Tibial nerve (tissue), 4 donors: ENCODE measurements at regions not wholly inside any gene's neighbourhood (a gene's known extent, or its start where the extent isn't known, plus 50 kb on each side); places are given as distances from the start of the nearest gene placed in this dataset.

ENCODE experiments used
- DNase-seq, 2 donors: peaks; one replicate each; pipeline ENCODE4 v3.0.0-alpha.2; 2019; ENCODE audit warnings: low spot score in 2 of 2
- H3K27ac ChIP-seq, 4 donors: fragments of 200-600 bp; sonication (generic) in 3 of 4; one replicate each; pipeline ENCODE4 v1.5.1; 2017 to 2019; ENCODE audit warnings: mild to moderate bottlenecking in 1 of 4
- H3K27me3 ChIP-seq, 2 donors: fragments of 200-600 bp; sonication (generic) in 1 of 2; one replicate each; pipeline versions ENCODE4 v1.5.1 to v1.6.0; 2017 to 2019
- H3K36me3 ChIP-seq, 3 donors: fragments of 200-600 bp; sonication (generic); one replicate each; pipeline ENCODE4 v1.5.1; 2018 to 2019
- H3K4me1 ChIP-seq, 4 donors: fragments of 200-600 bp; sonication (generic) in 3 of 4; one replicate each; pipeline ENCODE4 v1.5.1; 2017 to 2019
- H3K4me3 ChIP-seq, 4 donors: fragments of 200-600 bp; sonication (generic) in 3 of 4; one replicate each; pipeline ENCODE4 v1.5.1; 2017 to 2019; ENCODE audit warnings: mild to moderate bottlenecking in 1 of 4, moderate library complexity in 1 of 4
- H3K9me3 ChIP-seq, 4 donors: fragments of 200-600 bp; sonication (generic) in 3 of 4; one replicate each; pipeline ENCODE4 v1.5.1; 2017 to 2019
- CTCF ChIP-seq, 5 experiments: fragments of 200-600 bp in 3 of 5; fragments of 450-650 bp in 2 of 5; sonication (generic) in 3 of 5; IDR thresholded peaks; one replicate each; pipeline ENCODE4 v1.5.1; 2016 to 2019; ENCODE audit warnings: antibody characterized with exemption in 5 of 5, mild to moderate bottlenecking in 3 of 5, moderate library complexity in 2 of 5
- EP300 ChIP-seq, 2 donors: sonication (generic); formaldehyde crosslinking; IDR thresholded peaks; one replicate each; pipeline ENCODE4 v1.6.1; 2017; ENCODE audit warnings: antibody characterized with exemption in 2 of 2, mild to moderate bottlenecking in 1 of 2
- POLR2A ChIP-seq, 2 donors: fragments of 450-650 bp; IDR thresholded peaks; one replicate each; pipeline ENCODE4 v1.6.1; 2017; ENCODE audit warnings: antibody characterized with exemption in 2 of 2, mild to moderate bottlenecking in 2 of 2, moderate library complexity in 2 of 2
- WGBS, 2 donors: methylation state at CpG; one replicate each; pipeline ENCODE4 v1.1.5; 2018; 5-methylcytosine and 5-hydroxymethylcytosine counted together

DNA sequence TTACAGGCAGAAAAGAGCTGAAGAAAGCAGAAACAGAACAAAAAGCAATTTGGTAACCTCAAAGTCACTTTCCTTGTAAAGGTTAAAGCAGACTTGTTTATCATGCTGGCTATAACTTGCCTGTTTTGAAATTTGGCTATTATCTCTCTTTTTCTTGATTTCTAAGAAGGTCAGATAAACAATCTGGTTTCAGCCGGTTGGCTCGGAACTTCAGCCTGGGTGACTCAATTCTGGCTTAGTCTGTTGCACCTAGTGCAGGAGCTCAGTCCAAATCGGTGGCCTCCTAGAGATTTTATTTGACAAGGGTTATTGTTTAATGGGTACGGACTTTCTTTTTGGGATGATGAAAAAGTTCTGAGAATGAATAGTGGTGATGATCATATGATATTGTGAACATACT, 367.1 kb upstream of the B3GAT1 start:
- Histone ChIP-seq H3K9me3 (no peaks in the 10 kb centered on the region), H3K36me3 (no peaks in the 10 kb centered on the region), H3K4me3 (no peak overlapping the region), H3K27ac (no peak overlapping the region), H3K27me3 (no peaks in the 10 kb centered on the region), H3K4me1 (no peaks in the 10 kb centered on the region)
- WGBS, 2 donors, result 70 to 85% methylated on average over 4 of the region's 4 CpGs
- DNase-seq, result no peak
- TF ChIP-seq CTCF (IDR thresholded peaks at IDR 0.05), result no peak
- no peak for TF ChIP-seq POLR2A (IDR thresholded peaks at IDR 0.05)
- TF ChIP-seq EP300 (IDR thresholded peaks at IDR 0.05), result no peak

DNA sequence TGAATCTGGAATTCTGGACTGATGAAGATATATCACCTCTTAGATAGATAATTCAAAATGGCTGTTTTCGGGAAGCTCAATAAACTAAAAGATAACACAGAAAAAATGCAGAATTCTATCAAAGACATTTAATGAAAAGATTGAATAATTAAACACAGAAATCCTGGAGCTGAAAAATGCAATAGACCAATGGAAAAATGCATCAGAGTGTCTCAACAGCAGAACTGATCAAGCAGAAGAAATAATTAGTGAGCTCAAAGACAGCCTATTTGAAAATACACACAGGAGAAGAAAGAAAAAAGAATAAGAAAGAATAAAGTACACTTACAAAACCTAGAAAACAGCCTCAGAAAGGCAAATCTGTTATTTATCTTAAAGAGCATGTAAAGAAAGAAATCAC, 356.4 kb upstream of the B3GAT1 start:
- WGBS, 2 donors, result 89 to 96% methylated on average over 1 of the region's 1 CpG
- H3K4me1 ChIP-seq, result no peaks in the 10 kb centered on the region
- H3K9me3 ChIP-seq, result peaks cover 0 to 26% (median 0%) of the 10 kb centered on the region in 4 donors
- DNase-seq, result no peak
- no peak overlapping the region for H3K4me3 ChIP-seq
- H3K27me3 ChIP-seq, result no peaks in the 10 kb centered on the region
- H3K27ac ChIP-seq, result no peak overlapping the region
- no peaks in the 10 kb centered on the region for H3K36me3 ChIP-seq
- TF ChIP-seq CTCF (IDR thresholded peaks at IDR 0.05), result no peak
- no peak for TF ChIP-seq POLR2A (IDR thresholded peaks at IDR 0.05)
- TF ChIP-seq EP300 (IDR thresholded peaks at IDR 0.05), result no peak

GRCh38 chr11:134765565-134765964, 353.5 kb upstream of the B3GAT1 start:
- no peak for TF ChIP-seq EP300 (IDR thresholded peaks at IDR 0.05)
- TF ChIP-seq CTCF (IDR thresholded peaks at IDR 0.05), result no peak
- no peak for TF ChIP-seq POLR2A (IDR thresholded peaks at IDR 0.05)
- DNase-seq, result no peak
- WGBS, 2 donors, result 58 to 62% methylated on average over 2 of the region's 2 CpGs

GRCh38 chr11:134764966-134765365, 352.9 kb upstream of the B3GAT1 start:
- Histone ChIP-seq H3K36me3 (no peaks in the 10 kb centered on the region), H3K27ac (no peak overlapping the region), H3K27me3 (no peaks in the 10 kb centered on the region), H3K9me3 (peaks cover 0 to 26% (median 0%) of the 10 kb centered on the region in 4 donors), H3K4me1 (no peaks in the 10 kb centered on the region), H3K4me3 (no peak overlapping the region)
- no peak for TF ChIP-seq EP300 (IDR thresholded peaks at IDR 0.05)
- no peak for TF ChIP-seq CTCF (IDR thresholded peaks at IDR 0.05)
- WGBS, 2 donors, result 68 to 72% methylated on average over 4 of the region's 4 CpGs
- DNase-seq, result no peak

More at GRCh38 chr11:134765565-134765964, 353.5 kb upstream of the B3GAT1 start:
- H3K36me3 ChIP-seq, result no peaks in the 10 kb centered on the region
- no peaks in the 10 kb centered on the region for H3K27me3 ChIP-seq
- no peak overlapping the region for H3K4me3 ChIP-seq
- no peaks in the 10 kb centered on the region for H3K4me1 ChIP-seq
- H3K9me3 ChIP-seq, result peaks cover 0 to 26% (median 0%) of the 10 kb centered on the region in 4 donors
- no peak overlapping the region for H3K27ac ChIP-seq

DNA sequence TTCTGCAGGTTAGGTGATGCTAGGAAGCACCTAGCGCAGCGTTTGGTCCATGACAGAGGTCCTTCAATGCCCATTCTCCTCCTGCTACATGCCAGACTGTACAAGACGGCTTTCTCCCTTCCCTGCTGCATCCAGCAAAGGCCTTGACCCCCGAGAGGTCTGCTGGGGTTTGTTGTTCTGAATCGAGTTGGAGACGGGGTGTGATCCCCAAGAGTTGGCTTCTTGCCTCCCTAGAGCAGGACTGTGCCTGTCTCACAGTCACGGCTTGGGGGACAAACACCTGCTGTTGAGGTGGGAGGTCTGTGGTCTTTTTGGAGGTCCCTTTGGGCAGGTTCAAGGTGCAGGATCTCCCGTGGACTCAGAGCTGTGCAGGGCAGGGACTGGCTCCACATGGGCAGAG, 352.3 kb upstream of the B3GAT1 start:
- H3K36me3 ChIP-seq, result no peaks in the 10 kb centered on the region
- H3K27me3 ChIP-seq, result no peaks in the 10 kb centered on the region
- WGBS, 2 donors, result 77 to 89% methylated on average over 3 to 8 of the region's 8 CpGs
- H3K4me3 ChIP-seq, result no peak overlapping the region
- H3K9me3 ChIP-seq, result peaks cover 0 to 26% (median 0%) of the 10 kb centered on the region in 4 donors
- H3K27ac ChIP-seq, result no peak overlapping the region
- no peak for DNase-seq
- TF ChIP-seq CTCF (IDR thresholded peaks at IDR 0.05) (no peak), POLR2A (IDR thresholded peaks at IDR 0.05) (no peak), EP300 (IDR thresholded peaks at IDR 0.05) (no peak)
- no peaks in the 10 kb centered on the region for H3K4me1 ChIP-seq
